ENCODE measurements at regions not wholly inside any gene's neighbourhood (a gene's known extent, or its start where the extent isn't known, plus 50 kb on each side); places are given as distances from the start of the nearest gene placed in this dataset.

DNA sequence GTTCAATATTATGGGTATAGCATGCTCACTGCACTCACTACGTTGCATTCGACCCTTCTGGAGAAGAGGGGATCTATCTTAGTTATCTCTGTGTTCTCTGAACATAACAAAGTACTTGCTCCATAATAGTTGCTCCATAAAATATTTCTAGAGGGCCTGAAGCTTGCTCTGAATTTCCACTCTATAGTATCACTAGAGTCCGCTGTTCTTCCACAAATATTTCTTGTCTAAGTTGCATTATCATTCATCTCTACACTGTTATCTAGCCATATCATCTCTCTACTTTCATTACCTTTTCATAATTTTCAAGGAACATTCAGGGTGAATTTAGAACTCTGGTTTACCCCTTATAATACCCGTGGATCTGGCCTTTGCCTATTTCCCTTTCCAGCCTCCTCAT lies 246.1 kb upstream of the PDE3A start:
- TF ChIP-seq POLR2A (IDR thresholded peaks at IDR 0.05; ENCODE audit: low read depth, low read length) (no peak), TAF1 (IDR thresholded peaks at IDR 0.05; ENCODE audit: low read depth, low read length) (no peak), POLR2AphosphoS5 (IDR thresholded peaks at IDR 0.05; ENCODE audit: low read depth, low read length) (no peak)

Measured in GM12891 (cell line).